Ishikawa (cell line): ENCODE measurements at regions not wholly inside any gene's neighbourhood (a gene's known extent, or its start where the extent isn't known, plus 50 kb on each side); places are given as distances from the start of the nearest gene placed in this dataset.

Experiments used
- MAX ChIP-seq: IDR thresholded peaks from 2 replicates; pipeline ENCODE4 v1.6.1; 2012
- TAF1 ChIP-seq: IDR thresholded peaks from 2 replicates; pipeline ENCODE4 v1.6.1; 2012; ENCODE audit warnings: low read depth, mild to moderate bottlenecking
- TEAD4 ChIP-seq: IDR thresholded peaks from 2 replicates; pipeline ENCODE4 v1.6.1; 2012

DNA sequence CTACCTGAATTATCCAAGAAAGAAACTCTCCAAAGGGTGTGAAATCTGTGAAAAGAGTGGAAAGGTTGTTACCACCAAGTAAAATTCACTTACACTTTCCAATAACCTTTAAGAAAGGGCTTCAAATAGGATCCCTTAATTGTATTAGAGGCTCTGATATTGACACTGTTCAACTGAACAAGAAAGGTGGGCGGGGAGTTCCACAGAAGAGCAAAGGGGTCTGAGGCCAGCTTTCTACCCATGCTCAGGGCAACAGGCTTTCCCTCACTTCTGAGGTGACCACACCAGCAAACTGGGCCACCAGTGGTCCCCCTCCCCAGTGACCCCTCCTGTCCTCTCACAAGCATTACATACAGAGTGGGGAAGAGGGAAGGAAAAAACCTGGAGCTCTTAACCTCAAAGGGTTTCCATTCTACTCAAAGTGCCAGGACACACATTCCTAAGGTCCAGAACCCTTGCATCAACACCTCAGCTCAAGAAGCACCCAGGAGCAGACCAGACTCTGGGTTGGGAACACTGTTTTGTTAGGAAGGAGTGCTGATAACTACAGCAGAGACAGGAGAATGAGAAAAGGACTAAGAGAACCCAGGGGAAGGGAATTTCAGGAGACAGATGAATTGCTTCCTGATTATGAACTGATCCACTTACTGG, 71.6 kb upstream of the AKIP1 start:
- TF ChIP-seq TEAD4: no peak
- TF ChIP-seq MAX: no peak
- no peak for TF ChIP-seq TAF1
